BJ (cell line): ENCODE measurements at regions not wholly inside any gene's neighbourhood (a gene's known extent, or its start where the extent isn't known, plus 50 kb on each side); places are given as distances from the start of the nearest gene placed in this dataset.

ENCODE experiments used
- CTCF ChIA-PET: fragments of 350-600 bp; formaldehyde crosslinking; extraction: SDS; loops from one replicate; lab custom pipeline; 2021; ENCODE audit warnings: antibody characterized with exemption, inconsistent platforms; lab: Yijun Ruan, JAX
- POLR2A ChIA-PET: fragments of 300-600 bp; sonication (Branson Sonifier 250); formaldehyde crosslinking; extraction: SDS; loops from one replicate; lab custom pipeline; 2021; ENCODE audit warnings: antibody characterized with exemption; lab: Charles Lee
- DNase-seq: peaks from one replicate; pipeline ENCODE4 v3.0.0-alpha.2; 2011; ENCODE audit warnings: low read depth
- H3K27me3 ChIP-seq: 2 replicates; pipeline ENCODE4 v1.6.0; 2011; ENCODE audit warnings: low read length; ENCODE audit not compliant: control insufficient read depth, insufficient read depth
- H3K36me3 ChIP-seq: 2 replicates; pipeline ENCODE4 v1.5.1; 2011; ENCODE audit warnings: low read length; ENCODE audit not compliant: control insufficient read depth, insufficient read depth
- H3K4me3 ChIP-seq: 2 replicates; pipeline ENCODE4 v1.5.1; 2011; ENCODE audit warnings: low read depth, mild to moderate bottlenecking, control low read depth, low read length
- CTCF ChIP-seq: IDR thresholded peaks from 2 replicates; pipeline ENCODE4 v1.5.1; 2011; ENCODE audit warnings: low read depth, mild to moderate bottlenecking, control low read depth, inconsistent platforms, low read length, moderate library complexity; ENCODE audit not compliant: insufficient read depth

DNA sequence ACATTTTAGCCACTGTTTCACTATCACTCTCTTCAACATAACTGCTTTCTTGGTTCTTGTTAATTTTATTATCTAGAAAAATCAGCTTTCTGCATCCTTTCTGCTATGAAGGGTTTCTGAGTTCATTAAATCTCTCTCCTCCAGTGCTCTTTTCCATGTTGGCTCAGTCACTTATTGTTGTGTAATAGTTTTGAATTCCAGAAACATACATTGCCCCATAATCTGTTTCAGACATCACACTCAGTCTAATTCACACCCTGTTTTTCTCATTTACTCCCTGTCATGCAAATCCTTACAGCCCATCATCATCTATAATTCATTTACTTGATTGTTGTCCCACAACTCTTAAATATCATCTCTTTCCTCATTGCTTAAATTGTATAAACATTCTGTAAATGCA is 176.1 kb upstream of the CDH12 start:
- DNase-seq = no peak
- POLR2A ChIA-PET = no interaction called here
- no peak for TF ChIP-seq CTCF
- CTCF ChIA-PET = no interaction called here
- no peaks in the 10 kb centered on the region for H3K36me3 ChIP-seq
- no peaks in the 10 kb centered on the region for H3K27me3 ChIP-seq
- no peak overlapping the region for H3K4me3 ChIP-seq

DNA sequence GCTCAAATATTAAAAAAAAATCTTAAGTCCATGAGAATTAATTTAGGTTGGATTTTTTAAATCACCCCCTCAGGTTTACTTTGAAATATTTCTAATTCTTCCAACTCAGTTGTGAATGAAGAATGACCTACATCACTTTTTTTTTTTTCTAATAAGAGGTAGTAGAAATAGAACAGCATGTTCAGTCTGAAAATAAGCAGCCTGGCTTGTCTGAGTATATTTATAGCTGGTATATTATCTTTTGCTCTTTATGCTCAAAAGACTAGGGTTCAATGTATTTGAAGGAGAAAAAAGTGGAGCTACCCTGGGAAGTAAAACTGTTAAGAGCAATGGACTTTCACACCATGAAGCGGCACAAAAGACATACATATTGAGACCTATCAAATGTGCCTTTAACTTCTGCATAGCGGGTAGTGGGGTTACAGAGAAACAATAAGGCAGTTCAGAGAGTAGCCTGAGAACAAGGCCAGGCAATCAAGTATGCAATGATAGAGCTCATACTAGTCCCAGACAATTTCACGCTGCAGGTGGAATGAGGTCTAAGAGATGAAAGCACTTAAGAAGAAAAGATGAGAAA is 175.4 kb upstream of the CDH12 start:
- POLR2A ChIA-PET = no interaction called here
- TF ChIP-seq CTCF = no peak
- DNase-seq = no peak
- no peaks in the 10 kb centered on the region for H3K27me3 ChIP-seq
- H3K36me3 ChIP-seq = no peaks in the 10 kb centered on the region
- CTCF ChIA-PET = no interaction called here
- H3K4me3 ChIP-seq = no peak overlapping the region

DNA sequence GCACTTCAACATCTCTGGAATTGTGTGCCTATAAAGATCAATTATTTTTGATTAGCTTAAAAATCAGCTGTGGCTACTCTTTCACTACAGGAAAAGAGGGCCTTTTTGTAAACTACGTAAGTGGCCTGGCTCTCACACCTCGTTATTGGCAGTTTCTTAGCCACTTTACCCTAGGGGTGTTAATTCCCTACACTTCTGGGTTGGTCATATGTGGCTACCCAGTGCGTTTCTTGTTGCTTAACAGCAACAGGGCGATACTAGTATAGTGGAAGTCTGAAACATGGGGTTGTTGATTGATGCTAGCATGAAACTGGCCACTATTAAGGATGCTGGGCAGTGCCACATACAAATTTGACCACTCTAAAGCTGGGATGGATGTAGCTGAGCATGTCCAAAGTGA is 174.7 kb upstream of the CDH12 start:
- H3K4me3 ChIP-seq = no peak overlapping the region
- no peak for DNase-seq
- H3K36me3 ChIP-seq = no peaks in the 10 kb centered on the region
- TF ChIP-seq CTCF = no peak
- no peaks in the 10 kb centered on the region for H3K27me3 ChIP-seq
- ChIA-PET POLR2A (no interaction called here), CTCF (no interaction called here)

- no peak overlapping the region for H3K4me3 ChIP-seq
- DNase-seq = no peak
- no peak for TF ChIP-seq CTCF
- no peaks in the 10 kb centered on the region for H3K36me3 ChIP-seq
- H3K27me3 ChIP-seq = no peaks in the 10 kb centered on the region
- POLR2A ChIA-PET = no interaction called here
- CTCF ChIA-PET = no interaction called here
Measured at GRCh38 chr5:23027331-23027730, 174.2 kb upstream of the CDH12 start.

DNA sequence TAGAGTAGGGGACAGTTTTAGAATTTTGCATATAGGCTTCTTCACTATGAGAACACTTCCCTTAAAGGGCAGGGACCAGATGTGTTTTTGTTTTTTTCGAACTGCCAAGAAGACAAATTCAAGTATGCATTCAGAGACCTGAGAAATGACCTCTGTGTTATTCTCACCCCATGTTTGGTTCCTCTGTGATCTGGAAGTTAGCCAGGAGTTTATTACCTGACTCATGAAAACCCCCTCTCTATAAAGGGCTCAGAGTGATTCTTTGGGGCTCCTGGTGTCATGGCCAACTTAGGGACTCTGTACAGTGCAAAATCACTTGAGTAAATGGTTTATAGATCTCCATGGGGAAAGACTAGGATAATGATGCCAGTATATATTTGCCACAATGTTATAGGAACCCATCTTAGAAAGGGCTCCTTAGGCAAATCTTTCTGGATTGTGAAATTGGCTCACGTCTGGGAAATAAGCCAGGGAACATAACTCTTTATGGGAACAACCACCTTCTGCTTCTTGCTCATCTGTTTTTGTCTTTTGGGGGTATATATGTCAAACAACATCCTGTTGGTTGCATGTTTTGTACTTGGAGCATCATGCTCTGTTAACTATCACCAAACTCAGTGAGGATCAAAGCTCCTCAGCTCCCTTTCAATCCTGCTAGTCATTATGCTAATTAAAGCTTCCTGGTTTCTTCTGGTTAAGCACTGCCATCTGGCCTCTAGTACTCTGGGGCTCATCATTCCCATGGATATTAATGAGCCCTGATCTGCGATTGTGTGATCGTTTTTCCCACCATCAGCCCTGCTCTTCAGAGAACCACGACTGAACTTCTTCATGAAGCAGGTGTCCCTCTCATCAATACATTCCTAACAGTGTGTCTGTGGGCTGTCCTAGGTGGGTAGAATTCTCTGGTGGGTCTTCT is 173.4 kb upstream of the CDH12 start:
- ChIA-PET CTCF (no interaction called here), POLR2A (no interaction called here)
- no peak for DNase-seq
- no peaks in the 10 kb centered on the region for H3K36me3 ChIP-seq
- H3K27me3 ChIP-seq = no peaks in the 10 kb centered on the region
- H3K4me3 ChIP-seq = no peak overlapping the region
- TF ChIP-seq CTCF = no peak
